ENCODE measurements at regions not wholly inside any gene's neighbourhood (a gene's known extent, or its start where the extent isn't known, plus 50 kb on each side); places are given as distances from the start of the nearest gene placed in this dataset.

DNA sequence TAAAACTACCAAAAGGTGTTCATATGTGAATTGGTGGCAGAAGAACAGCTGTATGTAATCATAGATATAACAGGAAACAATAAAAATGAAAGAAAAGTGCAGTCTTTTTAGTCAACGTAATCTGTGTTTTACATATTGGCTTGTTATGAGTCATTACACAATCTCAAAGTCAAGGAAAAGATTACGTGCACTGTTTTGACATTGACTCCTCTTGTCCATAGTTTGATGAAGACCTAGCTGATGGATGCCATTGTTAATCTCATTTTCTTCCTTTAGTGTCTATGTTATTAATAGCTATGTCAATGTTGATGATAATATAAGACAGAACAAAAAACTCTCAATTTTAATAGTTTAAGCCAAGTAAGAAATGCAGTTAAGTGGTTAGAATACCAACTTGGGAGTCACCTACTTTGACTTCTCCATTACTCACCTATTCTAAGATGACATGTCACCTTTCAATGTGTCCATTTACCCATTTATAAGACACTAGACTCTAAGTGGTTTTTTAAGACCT is 84.5 kb upstream of the SAMSN1 start (continued):
- no peak for TF ChIP-seq CBX5 (IDR thresholded peaks at IDR 0.05; ENCODE audit: low read depth)
- TF ChIP-seq BCL11A (IDR thresholded peaks at IDR 0.05; ENCODE audit: low read depth, low read length): no peak
- peak; percentile 44; the same call in 1 of the 2 replicates for TF ChIP-seq MTA2 (IDR thresholded peaks at IDR 0.05; ENCODE audit: low read depth)
- 0 out of 2 replicates have a peak, but pooled peaks have one; percentile 24 for TF ChIP-seq NFIC (IDR thresholded peaks at IDR 0.05; ENCODE audit: low read depth, low read length)
- TF ChIP-seq FOXM1 (IDR thresholded peaks at IDR 0.05; ENCODE audit: low read depth, low read length): no peak
- TF ChIP-seq, protein P1, sequence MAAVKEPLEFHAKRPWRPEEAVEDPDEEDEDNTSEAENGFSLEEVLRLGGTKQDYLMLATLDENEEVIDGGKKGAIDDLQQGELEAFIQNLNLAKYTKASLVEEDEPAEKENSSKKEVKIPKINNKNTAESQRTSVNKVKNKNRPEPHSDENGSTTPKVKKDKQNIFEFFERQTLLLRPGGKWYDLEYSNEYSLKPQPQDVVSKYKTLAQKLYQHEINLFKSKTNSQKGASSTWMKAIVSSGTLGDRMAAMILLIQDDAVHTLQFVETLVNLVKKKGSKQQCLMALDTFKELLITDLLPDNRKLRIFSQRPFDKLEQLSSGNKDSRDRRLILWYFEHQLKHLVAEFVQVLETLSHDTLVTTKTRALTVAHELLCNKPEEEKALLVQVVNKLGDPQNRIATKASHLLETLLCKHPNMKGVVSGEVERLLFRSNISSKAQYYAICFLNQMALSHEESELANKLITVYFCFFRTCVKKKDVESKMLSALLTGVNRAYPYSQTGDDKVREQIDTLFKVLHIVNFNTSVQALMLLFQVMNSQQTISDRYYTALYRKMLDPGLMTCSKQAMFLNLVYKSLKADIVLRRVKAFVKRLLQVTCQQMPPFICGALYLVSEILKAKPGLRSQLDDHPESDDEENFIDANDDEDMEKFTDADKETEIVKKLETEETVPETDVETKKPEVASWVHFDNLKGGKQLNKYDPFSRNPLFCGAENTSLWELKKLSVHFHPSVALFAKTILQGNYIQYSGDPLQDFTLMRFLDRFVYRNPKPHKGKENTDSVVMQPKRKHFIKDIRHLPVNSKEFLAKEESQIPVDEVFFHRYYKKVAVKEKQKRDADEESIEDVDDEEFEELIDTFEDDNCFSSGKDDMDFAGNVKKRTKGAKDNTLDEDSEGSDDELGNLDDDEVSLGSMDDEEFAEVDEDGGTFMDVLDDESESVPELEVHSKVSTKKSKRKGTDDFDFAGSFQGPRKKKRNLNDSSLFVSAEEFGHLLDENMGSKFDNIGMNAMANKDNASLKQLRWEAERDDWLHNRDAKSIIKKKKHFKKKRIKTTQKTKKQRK (IDR thresholded peaks at IDR 0.05; ENCODE audit: low read depth, low read length): no peak
- no peak for TF ChIP-seq SIX5 (IDR thresholded peaks at IDR 0.05; ENCODE audit: low read depth, low read length, severe bottlenecking)
- TF ChIP-seq ETV6 (conservative IDR thresholded peaks at IDR 0.05 in 1 of 2, IDR thresholded peaks at IDR 0.05 in 1 of 2; ENCODE audit: borderline replicate concordance in 1 of 2, low read depth in 1 of 2): no peak
- TF ChIP-seq DPF2 (IDR thresholded peaks at IDR 0.05): 0 out of 2 replicates have a peak, but pooled peaks have one; percentile 17
- no peak for TF ChIP-seq ZNF274 (IDR thresholded peaks at IDR 0.05; ENCODE audit: insufficient read depth, insufficient read length)

DNA sequence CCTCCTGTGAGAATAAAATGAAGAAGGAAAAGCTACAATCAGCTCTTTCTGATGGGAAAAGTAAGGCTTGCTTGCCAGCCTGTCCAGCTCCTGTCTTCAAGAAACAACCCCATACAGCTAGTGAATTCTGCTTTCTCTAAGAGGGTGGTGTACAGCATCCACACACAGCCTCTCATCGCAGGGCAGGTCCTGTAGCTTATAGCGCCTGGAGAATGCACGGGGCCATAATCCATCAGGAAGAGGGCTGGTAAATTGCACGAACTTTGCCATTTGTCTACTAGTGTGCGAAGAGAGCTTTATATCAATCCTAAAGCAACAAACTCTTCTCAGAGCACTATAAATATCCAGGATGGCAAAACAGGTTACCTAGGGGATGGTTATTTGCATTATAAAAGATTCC is 83.3 kb upstream of the SAMSN1 start:
- Histone ChIP-seq H4K20me1 (ENCODE audit: control insufficient read depth, insufficient read depth) (no peaks in the 10 kb centered on the region), H3K79me2 (ENCODE audit: control insufficient read depth, insufficient read depth, low read length) (no peaks in the 10 kb centered on the region), H3K9ac (ENCODE audit: control insufficient read depth, insufficient read depth, low read length) (no peak overlapping the region), H3K4me3 (no peak overlapping the region), H3K9me3 (replicated peaks; ENCODE audit: control insufficient read depth, insufficient read depth, low read length) (no peaks in the 10 kb centered on the region; the same call in 2 of the 3 replicates), H3K27me3 (replicated peaks in 1 of 2; ENCODE audit: control insufficient read depth in 2 of 2, insufficient read depth in 2 of 2, low read length in 1 of 2) (no peaks in the 10 kb centered on the region), H3K4me2 (ENCODE audit: control insufficient read depth, insufficient read depth) (no peak overlapping the region), H2AFZ (ENCODE audit: control insufficient read depth, low read depth, low read length) (no peak overlapping the region), H3K27ac (ENCODE audit: control insufficient read depth, insufficient read depth) (no peak overlapping the region), H3K4me1 (ENCODE audit: control insufficient read depth, insufficient read depth, low read length) (no peaks in the 10 kb centered on the region), H3K36me3 (ENCODE audit: control insufficient read depth in 2 of 2, insufficient read depth in 2 of 2, low read length in 1 of 2) (no peaks in the 10 kb centered on the region)
- no TSS peak for BruUV-seq (replicated peaks)
- ATAC-seq (no peak), FAIRE-seq (no peak), DNase-seq (ENCODE audit: low read depth, low spot score) (no peak)
- WGBS (ENCODE audit: insufficient coverage, insufficient replicate concordance, low lambda C conversion rate, missing lambda C conversion rate): 83% methylated on average over 5 of the region's 5 CpGs
- ChIA-PET RAD21 (ENCODE audit: unreplicated experiment) (interaction anchor here (0.8 to 1.2 kb wide), 2 partner anchors 68 to 106 kb away, joined by 3 read pairs; no protein-coding TSS in a partner anchor), CTCF (interaction anchor here (1.1 to 1.5 kb wide), 2 partner anchors 59 to 144 kb away, joined by 3 read pairs; no protein-coding TSS in a partner anchor), POLR2A (no interaction called here), SMC1A (ENCODE audit: uncharacterized antibody, unreplicated experiment) (interaction anchor here (0.7 to 3.6 kb wide), 11 partner anchors 10 to 176 kb away, joined by 3 to 14 read pairs (median 4); no protein-coding TSS in a partner anchor)
- intact Hi-C loops (cut with micrococcal nuclease; ENCODE audit: unreplicated experiment): no loop called here
- in situ Hi-C loops (cut with MboI): no loop called here
- TF ChIP-seq, protein P2, sequence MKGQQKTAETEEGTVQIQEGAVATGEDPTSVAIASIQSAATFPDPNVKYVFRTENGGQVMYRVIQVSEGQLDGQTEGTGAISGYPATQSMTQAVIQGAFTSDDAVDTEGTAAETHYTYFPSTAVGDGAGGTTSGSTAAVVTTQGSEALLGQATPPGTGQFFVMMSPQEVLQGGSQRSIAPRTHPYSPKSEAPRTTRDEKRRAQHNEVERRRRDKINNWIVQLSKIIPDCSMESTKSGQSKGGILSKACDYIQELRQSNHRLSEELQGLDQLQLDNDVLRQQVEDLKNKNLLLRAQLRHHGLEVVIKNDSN (IDR thresholded peaks at IDR 0.05; ENCODE audit: borderline replicate concordance, extremely low read length, insufficient read depth, low read depth, low read length): no peak
- TF ChIP-seq ZNF217 (IDR thresholded peaks at IDR 0.05): no peak
- TF ChIP-seq CHD1 (IDR thresholded peaks at IDR 0.05; ENCODE audit: low read depth, low read length): no peak
- TF ChIP-seq KDM1A (IDR thresholded peaks at IDR 0.05; ENCODE audit: borderline replicate concordance): no peak
- TF ChIP-seq, protein P3, sequence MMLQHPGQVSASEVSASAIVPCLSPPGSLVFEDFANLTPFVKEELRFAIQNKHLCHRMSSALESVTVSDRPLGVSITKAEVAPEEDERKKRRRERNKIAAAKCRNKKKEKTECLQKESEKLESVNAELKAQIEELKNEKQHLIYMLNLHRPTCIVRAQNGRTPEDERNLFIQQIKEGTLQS (IDR thresholded peaks at IDR 0.05; ENCODE audit: borderline replicate concordance, extremely low read depth, low read depth, low read length): no peak
- no peak for TF ChIP-seq BCL11A (IDR thresholded peaks at IDR 0.05; ENCODE audit: low read depth, low read length)
- no peak for TF ChIP-seq FOS (IDR thresholded peaks at IDR 0.05; ENCODE audit: borderline replicate concordance, extremely low read depth, insufficient read length)
- TF ChIP-seq IRF4 (IDR thresholded peaks at IDR 0.05; ENCODE audit: low read depth, low read length): no peak
